C4-2B (cell line): ENCODE measurements at regions not wholly inside any gene's neighbourhood (a gene's known extent, or its start where the extent isn't known, plus 50 kb on each side); places are given as distances from the start of the nearest gene placed in this dataset.

Experiments
- ZFX ChIP-seq: fragments of 450-650 bp; IDR thresholded peaks from 2 replicates; pipeline ENCODE4 v1.6.1; 2017
- TF ChIP-seq, protein P1 (sequence below): fragments of 450-650 bp; conservative IDR thresholded peaks from 2 replicates; pipeline ENCODE4 v1.5.1; 2017; ENCODE audit warnings: mild to moderate bottlenecking

DNA sequence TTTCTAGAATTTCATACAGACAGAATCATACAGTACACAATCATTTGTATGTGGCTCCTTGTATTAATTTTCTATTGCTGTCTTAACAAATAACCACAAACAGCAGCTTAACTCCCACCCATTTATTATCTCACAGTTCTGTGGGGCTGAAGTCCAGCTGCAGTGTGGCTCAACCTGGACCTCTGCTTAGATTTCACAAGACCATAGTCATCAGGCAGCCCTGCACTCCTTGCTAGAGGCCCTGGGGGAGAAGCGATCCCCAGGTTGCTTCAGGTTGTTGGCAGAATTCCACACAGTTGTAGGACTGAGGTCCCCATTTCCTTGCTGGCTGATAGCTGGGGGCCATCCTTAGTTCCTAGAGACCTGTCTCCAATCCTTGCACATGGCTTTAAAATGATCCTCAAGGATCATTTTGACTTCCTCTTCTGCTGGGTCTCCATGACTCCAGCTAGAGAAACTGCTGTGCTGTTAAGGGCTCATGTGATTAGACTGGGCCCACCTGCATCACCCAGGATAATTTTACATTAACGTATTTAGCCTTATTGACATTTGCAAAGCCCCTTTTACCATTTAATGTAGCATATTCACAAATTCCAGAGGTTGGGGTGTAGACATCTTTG lies 60.9 kb upstream of the SMAD1 start:
- TF ChIP-seq, protein P1, sequence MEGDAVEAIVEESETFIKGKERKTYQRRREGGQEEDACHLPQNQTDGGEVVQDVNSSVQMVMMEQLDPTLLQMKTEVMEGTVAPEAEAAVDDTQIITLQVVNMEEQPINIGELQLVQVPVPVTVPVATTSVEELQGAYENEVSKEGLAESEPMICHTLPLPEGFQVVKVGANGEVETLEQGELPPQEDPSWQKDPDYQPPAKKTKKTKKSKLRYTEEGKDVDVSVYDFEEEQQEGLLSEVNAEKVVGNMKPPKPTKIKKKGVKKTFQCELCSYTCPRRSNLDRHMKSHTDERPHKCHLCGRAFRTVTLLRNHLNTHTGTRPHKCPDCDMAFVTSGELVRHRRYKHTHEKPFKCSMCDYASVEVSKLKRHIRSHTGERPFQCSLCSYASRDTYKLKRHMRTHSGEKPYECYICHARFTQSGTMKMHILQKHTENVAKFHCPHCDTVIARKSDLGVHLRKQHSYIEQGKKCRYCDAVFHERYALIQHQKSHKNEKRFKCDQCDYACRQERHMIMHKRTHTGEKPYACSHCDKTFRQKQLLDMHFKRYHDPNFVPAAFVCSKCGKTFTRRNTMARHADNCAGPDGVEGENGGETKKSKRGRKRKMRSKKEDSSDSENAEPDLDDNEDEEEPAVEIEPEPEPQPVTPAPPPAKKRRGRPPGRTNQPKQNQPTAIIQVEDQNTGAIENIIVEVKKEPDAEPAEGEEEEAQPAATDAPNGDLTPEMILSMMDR: no peak
- no peak for TF ChIP-seq ZFX
